HCT116 (cell line): ENCODE measurements at regions not wholly inside any gene's neighbourhood (a gene's known extent, or its start where the extent isn't known, plus 50 kb on each side); places are given as distances from the start of the nearest gene placed in this dataset.

ENCODE experiments used
- ATAC-seq: fragments of 200-7000 bp; cut with Tn5 transposase; 2 replicates; pipeline ENCODE4 v1.9.1; 2020; ENCODE audit warnings: mild to moderate bottlenecking, moderate library complexity
- BruUV-seq: library from RNA; stranded (reverse); fragments of 400-500 nt; replicated peaks from 2 replicates; lab custom pipeline; 2021; lab: Mats Ljungman, UMichigan
- CTCF ChIA-PET: fragments of 300-600 bp; sonication (Branson Sonifier 250); formaldehyde crosslinking; loops from one replicate; lab custom pipeline; 2021; ENCODE audit warnings: antibody characterized with exemption; lab: Charles Lee
- POLR2A ChIA-PET: fragments of 300-600, 350-600 bp; sonication (Branson Sonifier 250); formaldehyde crosslinking; loops from one replicate; lab custom pipeline; 2021; ENCODE audit warnings: antibody characterized with exemption; lab: Charles Lee
- RAD21 ChIA-PET, 2 experiments: fragments of 300-600 bp; sonication (Branson Sonifier 250); formaldehyde crosslinking; loops; one replicate each; lab custom pipeline; 2023; ENCODE audit warnings: low total read pairs in 2 of 2; ENCODE audit not compliant: uncharacterized antibody in 2 of 2, unreplicated experiment in 2 of 2, low non-redundant PET in 1 of 2; lab: Charles Lee
- DNase-seq: peaks from one replicate; pipeline ENCODE4 v3.0.0-alpha.2; 2010; ENCODE audit warnings: low read depth, low spot score
- H2AFZ ChIP-seq: fragments of 200-600 bp; shearing (Covaris generic), sonication (generic); 2 replicates; pipeline ENCODE4 v1.6.1; 2017; ENCODE audit warnings: low read depth, mixed run types, mixed read lengths, antibody characterized with exemption, low read length; ENCODE audit not compliant: poor library complexity, severe bottlenecking
- H3K27ac ChIP-seq: 2 replicates; pipeline ENCODE4 v1.5.1; 2012; ENCODE audit warnings: low read depth, low read length
- H3K27me3 ChIP-seq: fragments of 200-600 bp; sonication (generic); 2 replicates; pipeline ENCODE4 v1.6.1; 2016; ENCODE audit warnings: mixed run types, low read length, mixed read lengths; ENCODE audit not compliant: insufficient read depth
- H3K36me3 ChIP-seq, 2 experiments: fragments of 200-500 bp in 1 of 2; fragments of 200-600 bp in 1 of 2; sonication (Bioruptor generic) in 1 of 2; sonication (generic) in 1 of 2; 2 replicates each; pipeline versions ENCODE4 v1.5.1 to v1.6.1; 2014 to 2016; ENCODE audit warnings: low read length in 2 of 2, inconsistent platforms in 1 of 2, mixed read lengths in 1 of 2, mixed run types in 1 of 2; ENCODE audit not compliant: insufficient read depth in 2 of 2, control insufficient read depth in 1 of 2
- H3K4me1 ChIP-seq, 2 experiments: fragments of 200-600 bp in 1 of 2; sonication (generic) in 1 of 2; 2 replicates each; pipeline versions ENCODE4 v1.5.1 to v1.6.1; 2012 to 2017; ENCODE audit warnings: low read length in 2 of 2, inconsistent platforms in 1 of 2, mild to moderate bottlenecking in 1 of 2, mixed read lengths in 1 of 2, mixed run types in 1 of 2, moderate library complexity in 1 of 2; ENCODE audit not compliant: insufficient read depth in 2 of 2, control insufficient read depth in 1 of 2
- H3K4me2 ChIP-seq: fragments of 200-600 bp; sonication (generic); 2 replicates; pipeline ENCODE4 v1.6.1; 2017; ENCODE audit warnings: mixed run types, low read length, mixed read lengths
- H3K4me3 ChIP-seq, 2 experiments: fragments of 200-600 bp in 1 of 2; sonication (generic) in 1 of 2; replicated peaks in 1 of 2; 2 replicates each; pipeline ENCODE4 v1.5.1; 2011 to 2016; ENCODE audit warnings: low read length in 2 of 2, control low read depth in 1 of 2, low read depth in 1 of 2, mild to moderate bottlenecking in 1 of 2, mixed read lengths in 1 of 2, mixed run types in 1 of 2
- H3K79me2 ChIP-seq: fragments of 200-600 bp; sonication (generic); 2 replicates; pipeline ENCODE4 v1.6.1; 2017; ENCODE audit warnings: mild to moderate bottlenecking, mixed run types, low read length, moderate library complexity, mixed read lengths; ENCODE audit not compliant: insufficient read depth
- H3K9ac ChIP-seq: fragments of 200-600 bp; sonication (generic); 2 replicates; pipeline ENCODE4 v1.6.1; 2016; ENCODE audit warnings: low read length, mixed read lengths
- H3K9me2 ChIP-seq: fragments of 200-600 bp; sonication (generic), shearing (Covaris generic); 2 replicates; pipeline ENCODE4 v1.6.1; 2017; ENCODE audit warnings: mixed run types, mild to moderate bottlenecking, moderate library complexity; ENCODE audit not compliant: insufficient read depth
- H3K9me3 ChIP-seq, 2 experiments: fragments of 200-500 bp in 1 of 2; fragments of 200-600 bp in 1 of 2; sonication (Bioruptor generic) in 1 of 2; sonication (generic) in 1 of 2; 2 replicates each; pipeline ENCODE4 v1.6.1; 2014 to 2017; ENCODE audit warnings: low read length in 2 of 2, mixed read lengths in 2 of 2, inconsistent platforms in 1 of 2, low read depth in 1 of 2, mild to moderate bottlenecking in 1 of 2, mixed run types in 1 of 2, moderate library complexity in 1 of 2; ENCODE audit not compliant: control insufficient read depth in 1 of 2, insufficient read depth in 1 of 2
- H4K20me1 ChIP-seq: fragments of 200-600 bp; sonication (generic), shearing (Covaris generic); 2 replicates; pipeline ENCODE4 v1.6.1; 2017; ENCODE audit warnings: mixed run types, mild to moderate bottlenecking, moderate library complexity; ENCODE audit not compliant: insufficient read depth
- ATF3 ChIP-seq: IDR thresholded peaks from 2 replicates; pipeline ENCODE4 v1.6.1; 2012
- CBX3 ChIP-seq: IDR thresholded peaks from 2 replicates; pipeline ENCODE4 v1.6.1; 2012; ENCODE audit warnings: low read depth
- CEBPB ChIP-seq: IDR thresholded peaks from 2 replicates; pipeline ENCODE4 v1.6.1; 2012; ENCODE audit warnings: low read depth
- CTCF ChIP-seq, 3 experiments: fragments of 200-600 bp in 1 of 3; sonication (generic) in 1 of 3; IDR thresholded peaks in 2 of 3; conservative IDR thresholded peaks in 1 of 3; 2 replicates each; pipeline ENCODE4 v1.5.1; 2012 to 2017; ENCODE audit warnings: low read depth in 2 of 3, low read length in 2 of 3, antibody characterized with exemption in 1 of 3, borderline replicate concordance in 1 of 3, control low read depth in 1 of 3, mild to moderate bottlenecking in 1 of 3, mixed read lengths in 1 of 3, mixed run types in 1 of 3, moderate library complexity in 1 of 3; ENCODE audit not compliant: insufficient read depth in 1 of 3
- EGR1 ChIP-seq: IDR thresholded peaks from 2 replicates; pipeline ENCODE4 v1.6.1; 2012; ENCODE audit warnings: low read depth
- EZH2 ChIP-seq: fragments of 200-600 bp; sonication (generic); IDR thresholded peaks from 2 replicates; pipeline ENCODE4 v1.6.1; 2017; ENCODE audit warnings: antibody characterized with exemption, mixed run types
- EZH2phosphoT487 ChIP-seq: fragments of 200-600 bp; IDR thresholded peaks from 2 replicates; pipeline ENCODE4 v1.6.1; 2018; ENCODE audit warnings: antibody characterized with exemption, borderline replicate concordance
- FOSL1 ChIP-seq: IDR thresholded peaks from 2 replicates; pipeline ENCODE4 v1.6.1; 2012; ENCODE audit warnings: low read depth
- JUND ChIP-seq: IDR thresholded peaks from 2 replicates; pipeline ENCODE4 v1.6.1; 2012
- MAX ChIP-seq: IDR thresholded peaks from 2 replicates; pipeline ENCODE4 v1.6.1; 2012
- POLR2A ChIP-seq: IDR thresholded peaks from 2 replicates; pipeline ENCODE4 v1.7.0; 2011; ENCODE audit warnings: borderline replicate concordance; ENCODE audit not compliant: insufficient read depth, insufficient read length; ENCODE audit errors: extremely low read depth
- POLR2AphosphoS5 ChIP-seq: IDR thresholded peaks from 2 replicates; pipeline ENCODE4 v1.6.1; 2011; ENCODE audit warnings: mild to moderate bottlenecking, low read depth, low read length, moderate library complexity
- RAD21 ChIP-seq: IDR thresholded peaks from 2 replicates; pipeline ENCODE4 v1.6.1; 2012; ENCODE audit warnings: low read depth, mild to moderate bottlenecking
- SIN3A ChIP-seq: IDR thresholded peaks from 2 replicates; pipeline ENCODE4 v1.6.1; 2012; ENCODE audit warnings: low read depth
- SP1 ChIP-seq: IDR thresholded peaks from 2 replicates; pipeline ENCODE4 v1.6.1; 2012; ENCODE audit warnings: low read depth
- SRF ChIP-seq: IDR thresholded peaks from 2 replicates; pipeline ENCODE4 v1.6.1; 2012; ENCODE audit warnings: low read depth
- TCF7L2 ChIP-seq: IDR thresholded peaks from 2 replicates; pipeline ENCODE4 v1.7.0; 2011; ENCODE audit warnings: borderline replicate concordance, inconsistent platforms; ENCODE audit not compliant: insufficient read depth, insufficient read length; ENCODE audit errors: extremely low read depth
- ZBTB33 ChIP-seq: IDR thresholded peaks from 2 replicates; pipeline ENCODE4 v1.6.1; 2011; ENCODE audit warnings: mild to moderate bottlenecking, low read length, moderate library complexity; ENCODE audit not compliant: insufficient replicate concordance; ENCODE audit errors: extremely low read depth
- ZFX ChIP-seq: fragments of 450-650 bp; IDR thresholded peaks from 2 replicates; pipeline ENCODE4 v1.6.1; 2017
- ZNF274 ChIP-seq: fragments of 200-500 bp; sonication (Bioruptor generic); IDR thresholded peaks from 2 replicates; pipeline ENCODE4 v1.6.1; 2014; ENCODE audit warnings: mild to moderate bottlenecking, low read depth, low read length, inconsistent platforms
- intact Hi-C: fragments of 100-400 bp; cut with micrococcal nuclease; formaldehyde crosslinking; loops from 2 replicates; pipeline ENCODE4 v1.10.0; 2022

GRCh38 chr20:40368876-40369275 is 320.2 kb downstream of the MAFB start:
- Histone ChIP-seq H3K9me3 (no peaks in the 10 kb centered on the region), H4K20me1 (no peaks in the 10 kb centered on the region), H2AFZ (no peak overlapping the region), H3K27ac (no peak overlapping the region), H3K27me3 (no peaks in the 10 kb centered on the region), H3K4me3 (no peak overlapping the region), H3K4me1 (no peaks in the 10 kb centered on the region), H3K9me2 (no peaks in the 10 kb centered on the region), H3K36me3 (no peaks in the 10 kb centered on the region)
- RAD21 ChIA-PET, result no interaction called here
- BruUV-seq, result no TSS peak
- TF ChIP-seq ZNF274 (no peak), SRF (no peak), CEBPB (no peak), RAD21 (no peak), POLR2AphosphoS5 (no peak), FOSL1 (no peak), MAX (no peak), CTCF (IDR thresholded peaks at IDR 0.05 in 2 of 3, conservative IDR thresholded peaks at IDR 0.05 in 1 of 3; ENCODE audit: borderline replicate concordance in 1 of 3, insufficient read depth in 1 of 3, low read depth in 2 of 3, low read length in 2 of 3) (no peak), EZH2 (no peak), SIN3A (no peak), POLR2A (no peak), SP1 (no peak), ZBTB33 (no peak), ATF3 (no peak), EGR1 (no peak), ZFX (no peak), JUND (no peak), TCF7L2 (no peak), CBX3 (no peak), EZH2phosphoT487 (no peak)
- TF ChIP-seq, all 23 proteins: peak for 0
- H3K4me2 ChIP-seq, result no peak overlapping the region
- ChIA-PET CTCF (no interaction called here), POLR2A (no interaction called here)
- DNase-seq (no peak), ATAC-seq (no peak)
- intact Hi-C loops, result no loop called here
- no peak overlapping the region for H3K9ac ChIP-seq
- no peaks in the 10 kb centered on the region for H3K79me2 ChIP-seq
